Glutamatergic neuron (in vitro differentiated cells): ENCODE measurements at regions not wholly inside any gene's neighbourhood (a gene's known extent, or its start where the extent isn't known, plus 50 kb on each side); places are given as distances from the start of the nearest gene placed in this dataset.

Source experiments
- DNase-seq: peaks from one replicate; pipeline ENCODE4 v3.0.0; 2022
- H3K27ac Mint-ChIP-seq: one replicate; pipeline ENCODE4 v1.8.0; 2020; ENCODE audit warnings: mild to moderate bottlenecking, mixed read lengths, inconsistent platforms; ENCODE audit not compliant: unreplicated experiment
- H3K27me3 Mint-ChIP-seq: one replicate; pipeline ENCODE4 v1.8.0; 2020; ENCODE audit warnings: mild to moderate bottlenecking, moderate library complexity, mixed read lengths, inconsistent platforms; ENCODE audit not compliant: unreplicated experiment
- H3K36me3 Mint-ChIP-seq: one replicate; pipeline ENCODE4 v1.8.0; 2020; ENCODE audit warnings: mild to moderate bottlenecking, mixed read lengths, inconsistent platforms; ENCODE audit not compliant: unreplicated experiment
- H3K4me1 Mint-ChIP-seq: one replicate; pipeline ENCODE4 v1.8.0; 2020; ENCODE audit warnings: mild to moderate bottlenecking, low read depth, mixed read lengths, inconsistent platforms; ENCODE audit not compliant: unreplicated experiment
- H3K4me3 Mint-ChIP-seq: one replicate; pipeline ENCODE4 v1.8.0; 2020; ENCODE audit warnings: mild to moderate bottlenecking, mixed read lengths, inconsistent platforms; ENCODE audit not compliant: unreplicated experiment
- H3K9me3 Mint-ChIP-seq: one replicate; pipeline ENCODE4 v1.8.0; 2020; ENCODE audit warnings: mild to moderate bottlenecking, moderate library complexity, mixed read lengths, inconsistent platforms; ENCODE audit not compliant: unreplicated experiment
- TF ChIP-seq, protein P1 (sequence below): fragments of 200-600 bp; sonication (generic); IDR thresholded peaks from one replicate; pipeline ENCODE4 v1.5.0; 2021; ENCODE audit not compliant: partially characterized antibody, unreplicated experiment

DNA sequence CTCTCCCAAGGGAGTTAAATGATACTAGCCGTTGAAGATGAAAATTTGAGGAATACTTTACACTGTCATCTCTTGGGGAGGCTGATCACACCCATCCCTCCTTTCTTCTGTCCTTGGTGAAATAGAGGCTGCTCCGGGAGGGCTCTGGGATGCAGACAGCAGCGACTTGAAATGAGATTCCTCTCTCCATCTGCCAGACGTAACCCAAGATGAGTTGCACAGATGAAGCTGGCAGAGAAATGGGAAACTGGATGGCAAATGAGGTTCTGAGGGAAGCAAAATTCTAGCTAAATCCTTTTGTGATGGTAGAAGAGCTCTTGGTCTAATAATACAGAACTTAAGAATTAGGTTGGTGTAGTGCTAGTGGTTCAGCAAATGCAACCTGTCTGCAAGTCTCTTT, 201.4 kb downstream of the AASDH start:
- Mint-ChIP-seq H3K27ac (peak overlapping the region; percentile 89), H3K4me1 (peaks cover 25% of the 10 kb centered on the region), H3K36me3 (peaks cover 5% of the 10 kb centered on the region), H3K4me3 (peak overlapping the region; percentile 58), H3K27me3 (peaks cover 6% of the 10 kb centered on the region), H3K9me3 (peaks cover 10% of the 10 kb centered on the region)
- TF ChIP-seq, protein P1, sequence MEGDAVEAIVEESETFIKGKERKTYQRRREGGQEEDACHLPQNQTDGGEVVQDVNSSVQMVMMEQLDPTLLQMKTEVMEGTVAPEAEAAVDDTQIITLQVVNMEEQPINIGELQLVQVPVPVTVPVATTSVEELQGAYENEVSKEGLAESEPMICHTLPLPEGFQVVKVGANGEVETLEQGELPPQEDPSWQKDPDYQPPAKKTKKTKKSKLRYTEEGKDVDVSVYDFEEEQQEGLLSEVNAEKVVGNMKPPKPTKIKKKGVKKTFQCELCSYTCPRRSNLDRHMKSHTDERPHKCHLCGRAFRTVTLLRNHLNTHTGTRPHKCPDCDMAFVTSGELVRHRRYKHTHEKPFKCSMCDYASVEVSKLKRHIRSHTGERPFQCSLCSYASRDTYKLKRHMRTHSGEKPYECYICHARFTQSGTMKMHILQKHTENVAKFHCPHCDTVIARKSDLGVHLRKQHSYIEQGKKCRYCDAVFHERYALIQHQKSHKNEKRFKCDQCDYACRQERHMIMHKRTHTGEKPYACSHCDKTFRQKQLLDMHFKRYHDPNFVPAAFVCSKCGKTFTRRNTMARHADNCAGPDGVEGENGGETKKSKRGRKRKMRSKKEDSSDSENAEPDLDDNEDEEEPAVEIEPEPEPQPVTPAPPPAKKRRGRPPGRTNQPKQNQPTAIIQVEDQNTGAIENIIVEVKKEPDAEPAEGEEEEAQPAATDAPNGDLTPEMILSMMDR, result no peak
- no peak for DNase-seq

DNA sequence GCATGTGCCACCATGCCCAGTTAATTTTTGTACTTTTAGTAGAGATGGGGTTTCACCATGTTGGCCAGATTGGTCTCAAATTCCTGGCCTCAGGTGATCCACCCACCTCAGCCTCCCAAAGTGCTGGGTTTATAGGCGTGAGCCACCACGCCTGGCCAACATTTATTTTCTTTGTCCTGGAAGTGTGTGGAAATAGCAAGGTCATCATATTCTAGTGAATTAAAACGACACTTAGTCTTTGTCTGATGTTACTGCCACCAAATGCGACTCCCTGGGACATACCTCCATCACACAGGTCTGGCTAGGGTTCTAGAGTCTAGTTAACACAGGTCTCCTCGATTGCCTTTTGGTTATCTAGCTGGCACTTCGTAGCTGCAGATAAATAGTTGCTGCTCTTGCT, 203.1 kb downstream of the AASDH start:
- DNase-seq, result no peak
- Mint-ChIP-seq H3K27ac (no peak overlapping the region), H3K9me3 (peaks cover 10% of the 10 kb centered on the region), H3K4me1 (peaks cover 25% of the 10 kb centered on the region), H3K36me3 (peaks cover 5% of the 10 kb centered on the region), H3K27me3 (peaks cover 6% of the 10 kb centered on the region), H3K4me3 (no peak overlapping the region)
- TF ChIP-seq, protein P1, result no peak

DNA sequence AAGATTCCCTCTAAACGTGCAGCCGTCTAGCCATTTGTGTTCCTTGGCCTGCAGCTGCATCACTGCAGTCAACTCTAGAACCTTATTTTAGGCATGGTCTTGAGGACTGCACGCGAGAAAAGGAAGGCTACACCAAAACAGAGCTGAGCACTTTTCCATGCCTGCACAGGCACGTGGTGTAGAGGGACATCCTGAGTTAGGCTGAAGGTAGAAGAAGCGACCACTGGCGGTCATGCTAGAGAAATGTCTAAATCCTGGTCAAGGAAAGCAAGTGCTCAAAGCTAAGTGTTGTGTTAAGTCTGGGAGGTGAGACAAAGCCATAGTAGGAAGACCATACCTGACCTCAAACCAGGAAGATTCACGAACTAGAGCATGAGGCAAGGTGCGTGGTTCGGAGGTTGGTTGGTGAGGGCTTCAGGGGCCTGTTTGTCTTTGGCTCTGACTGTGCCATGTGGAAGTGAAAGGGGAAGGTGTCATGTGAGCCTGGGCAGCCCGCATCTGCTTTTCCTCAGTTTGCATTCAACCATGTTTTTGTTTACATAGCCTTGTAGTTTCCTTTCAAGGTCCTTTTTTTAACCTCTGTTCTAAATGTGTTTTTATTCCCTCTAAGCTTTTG, 203.8 kb downstream of the AASDH start:
- Mint-ChIP-seq H3K36me3 (peaks cover 5% of the 10 kb centered on the region), H3K4me3 (no peak overlapping the region), H3K9me3 (peaks cover 10% of the 10 kb centered on the region), H3K27me3 (peaks cover 5% of the 10 kb centered on the region), H3K27ac (peak overlapping the region; percentile 14), H3K4me1 (peaks cover 22% of the 10 kb centered on the region)
- no peak for DNase-seq
- TF ChIP-seq, protein P1, result no peak

DNA sequence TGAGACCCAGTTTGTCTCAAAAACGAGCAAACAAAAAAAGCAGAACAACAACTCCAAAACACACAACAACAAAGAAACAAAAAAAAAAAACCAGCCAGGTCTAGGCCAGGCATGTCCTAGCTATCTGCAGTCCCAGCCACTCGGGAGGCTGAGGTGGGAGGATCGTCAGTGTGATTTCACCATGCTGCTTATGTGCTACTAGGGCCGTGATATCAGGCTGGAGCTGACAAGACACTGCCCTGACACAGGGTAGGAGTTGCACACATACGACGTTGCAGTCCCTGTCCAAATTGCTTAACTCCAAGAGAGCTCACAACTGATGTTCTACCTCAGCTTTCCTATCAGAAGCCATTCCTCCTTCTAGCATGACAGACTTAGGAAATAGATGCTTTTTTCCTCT, 204.9 kb downstream of the AASDH start:
- H3K27ac Mint-ChIP-seq, result no peak overlapping the region
- H3K36me3 Mint-ChIP-seq, result peaks cover 7% of the 10 kb centered on the region
- DNase-seq, result no peak
- peaks cover 18% of the 10 kb centered on the region for H3K4me1 Mint-ChIP-seq
- H3K27me3 Mint-ChIP-seq, result peaks cover 4% of the 10 kb centered on the region
- H3K4me3 Mint-ChIP-seq, result no peak overlapping the region
- TF ChIP-seq, protein P1, result no peak
- peaks cover 7% of the 10 kb centered on the region for H3K9me3 Mint-ChIP-seq

DNA sequence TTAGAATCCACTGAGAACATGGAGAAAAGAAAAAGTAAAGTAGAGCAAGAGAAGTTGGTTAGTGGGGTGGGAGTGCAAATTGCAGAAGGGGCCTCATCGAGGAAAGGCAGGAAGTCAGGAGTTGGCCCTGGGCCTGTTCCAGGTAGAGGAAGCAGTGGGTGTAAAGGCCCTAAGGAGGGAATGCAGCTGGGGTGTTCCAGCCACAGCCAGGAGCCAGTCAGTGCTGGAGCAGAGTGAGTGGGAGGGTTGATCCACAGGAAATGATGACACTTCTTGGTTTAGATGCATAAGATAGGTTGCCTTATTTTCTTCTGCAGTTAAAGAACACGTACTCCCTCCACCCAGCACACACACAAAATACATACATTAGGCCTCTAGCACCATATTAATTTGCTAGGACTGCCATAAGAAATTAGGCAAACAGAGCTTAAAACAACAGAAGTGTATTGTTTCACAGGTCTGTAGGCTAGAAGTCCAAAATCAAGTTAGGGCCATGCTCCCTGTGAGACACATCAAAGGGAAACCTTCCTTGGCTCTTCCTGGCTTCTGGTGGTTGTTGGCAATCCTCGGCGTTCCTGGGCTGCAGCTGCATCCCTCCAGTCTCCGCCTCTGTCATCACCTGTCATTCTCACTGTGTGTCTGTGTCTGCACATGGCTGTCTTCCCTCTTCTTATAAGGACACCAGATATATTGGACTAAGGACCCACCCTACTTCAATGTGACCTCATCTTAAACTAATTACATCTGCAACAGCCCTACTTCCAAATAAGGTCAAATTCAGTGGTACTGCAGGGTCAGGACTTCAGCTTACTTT, 205.9 kb downstream of the AASDH start:
- DNase-seq, result no peak
- peaks cover 13% of the 10 kb centered on the region for H3K4me1 Mint-ChIP-seq
- no peak overlapping the region for H3K4me3 Mint-ChIP-seq
- no peak overlapping the region for H3K27ac Mint-ChIP-seq
- TF ChIP-seq, protein P1, result no peak
- peaks cover 9% of the 10 kb centered on the region for H3K9me3 Mint-ChIP-seq
- peaks cover 13% of the 10 kb centered on the region for H3K36me3 Mint-ChIP-seq
- peaks cover 8% of the 10 kb centered on the region for H3K27me3 Mint-ChIP-seq
